ENCODE measurements at regions not wholly inside any gene's neighbourhood (a gene's known extent, or its start where the extent isn't known, plus 50 kb on each side); places are given as distances from the start of the nearest gene placed in this dataset.

GRCh38 chr17:79144133-79144532, 69.5 kb downstream of the ENGASE start:
- no peak for DNase-seq

GRCh38 chr17:79142375-79142774, 67.8 kb downstream of the ENGASE start:
- no peak for DNase-seq

- no peak for DNase-seq
These were observed 67.1 kb downstream of the ENGASE start for GRCh38 chr17:79141578-79142355.

DNA sequence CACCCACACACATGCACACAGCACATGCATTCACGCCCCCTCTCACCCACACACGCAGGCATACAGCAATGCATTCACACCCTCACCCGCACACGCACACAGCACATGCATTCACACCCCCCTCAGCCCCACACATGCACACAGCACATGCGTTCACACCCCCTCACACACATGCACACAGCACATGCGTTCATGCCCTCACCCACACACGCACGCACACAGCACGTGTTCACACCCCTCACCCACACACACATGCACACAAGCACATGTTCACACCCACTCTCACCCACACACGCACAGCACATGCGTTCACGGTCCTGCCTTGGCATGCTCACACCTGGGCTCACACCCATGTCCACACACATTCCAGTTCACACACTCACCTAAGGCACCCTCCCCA, 64.2 kb downstream of the ENGASE start:
- no peak for DNase-seq

DNA sequence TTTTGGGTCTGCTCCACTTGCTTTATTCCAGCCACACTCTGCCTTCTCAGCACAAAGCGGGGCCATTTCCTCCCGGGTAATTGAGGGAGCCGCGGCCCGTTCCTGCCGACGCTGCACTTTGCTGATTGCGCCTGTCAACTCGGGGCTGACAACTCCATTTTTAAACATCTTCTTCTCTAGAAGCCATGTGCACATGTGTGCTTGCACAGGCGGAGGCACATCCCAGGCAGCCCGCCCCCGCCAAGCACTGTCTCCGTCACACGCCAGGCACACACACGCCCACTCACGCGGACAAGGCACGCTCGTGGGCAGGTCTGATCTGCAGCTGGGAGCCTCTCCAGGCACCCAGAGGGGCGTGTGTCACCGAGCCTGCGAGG, 63.2 kb downstream of the ENGASE start:
- no peak for DNase-seq

DNA sequence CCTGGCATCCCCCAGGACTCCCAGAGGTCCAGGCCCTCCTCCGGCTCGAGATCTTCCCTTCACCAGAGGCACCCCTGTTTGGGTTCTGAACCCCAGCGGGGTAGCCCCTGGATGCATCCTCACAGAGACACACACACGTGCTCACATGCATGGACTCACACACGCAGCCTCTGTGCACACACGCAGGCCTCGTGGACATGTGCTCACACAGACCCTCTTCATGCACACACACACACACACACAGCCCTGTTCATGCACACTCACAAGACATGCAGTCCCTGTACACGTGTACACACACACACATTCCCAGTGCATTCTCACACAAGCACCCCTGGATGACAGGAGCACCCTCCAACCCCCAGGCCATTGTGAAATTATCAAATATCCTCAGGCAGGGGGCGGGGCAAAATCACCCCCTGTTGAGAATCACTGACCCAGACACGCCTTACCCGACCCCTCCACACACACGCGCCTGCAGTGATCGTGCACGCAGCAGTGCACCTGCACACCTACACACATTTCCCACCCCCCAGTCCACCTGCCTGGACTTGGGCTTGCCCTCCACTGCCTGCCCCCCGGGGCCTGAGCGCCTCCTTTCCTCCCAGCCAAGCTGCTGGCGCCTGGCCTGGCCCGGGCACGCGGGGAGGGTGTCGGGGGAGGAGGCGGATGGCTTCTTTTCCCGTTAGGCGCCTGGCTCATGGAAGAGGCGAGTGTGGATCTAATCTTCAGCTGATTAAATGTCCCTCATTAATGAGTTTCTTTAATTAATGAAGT, 62.6 kb downstream of the ENGASE start:
- DNase-seq: no peak

DNA sequence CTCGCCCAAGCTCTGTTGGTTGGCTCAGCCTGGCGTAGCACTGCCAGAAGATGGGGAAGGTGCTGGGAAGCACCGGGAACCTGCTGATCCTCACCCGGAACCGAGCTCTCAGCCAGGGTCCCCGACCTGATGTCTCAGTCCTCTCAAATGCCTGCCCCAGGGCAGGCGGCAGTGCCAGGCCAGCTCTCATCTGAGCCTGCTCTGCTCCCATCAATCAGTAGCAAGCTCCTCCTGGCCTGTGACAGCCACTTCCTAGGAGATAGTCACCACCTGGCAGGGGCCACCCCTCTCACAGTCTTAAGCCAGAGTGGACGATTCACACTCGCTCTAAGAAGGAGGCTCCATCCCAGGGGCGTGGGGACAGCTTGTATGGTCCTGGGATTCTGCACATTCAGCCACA, 62.0 kb downstream of the ENGASE start:
- DNase-seq: no peak
